C4-2B (cell line): ENCODE measurements at regions not wholly inside any gene's neighbourhood (a gene's known extent, or its start where the extent isn't known, plus 50 kb on each side); places are given as distances from the start of the nearest gene placed in this dataset.

ENCODE experiments used
- H3K27ac ChIP-seq: fragments of 450-650 bp; 2 replicates; pipeline ENCODE4 v1.5.1; 2017
- ZFX ChIP-seq: fragments of 450-650 bp; IDR thresholded peaks from 2 replicates; pipeline ENCODE4 v1.6.1; 2017
- TF ChIP-seq, protein P1 (sequence below): fragments of 450-650 bp; conservative IDR thresholded peaks from 2 replicates; pipeline ENCODE4 v1.5.1; 2017; ENCODE audit warnings: mild to moderate bottlenecking

DNA sequence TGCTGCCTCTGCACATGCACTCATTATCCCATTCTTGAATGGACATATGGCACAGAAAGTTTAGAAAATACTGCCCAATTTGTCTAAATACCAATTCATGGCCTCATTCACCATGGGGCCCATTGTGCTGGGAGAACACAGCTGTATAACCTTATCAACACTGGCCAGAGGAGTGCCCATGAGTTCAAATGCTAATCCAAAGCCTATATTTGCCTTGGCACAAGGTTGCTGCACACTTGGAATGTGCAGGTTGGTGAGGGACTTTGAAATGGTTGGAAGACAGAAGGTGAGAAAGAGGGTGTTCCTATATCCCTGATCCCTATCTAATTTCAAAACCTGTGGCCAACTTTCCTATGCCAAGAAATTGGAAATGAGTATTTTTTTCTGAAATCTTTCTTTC lies 693.9 kb upstream of the ID2 start:
- H3K27ac ChIP-seq, result no peak overlapping the region

DNA sequence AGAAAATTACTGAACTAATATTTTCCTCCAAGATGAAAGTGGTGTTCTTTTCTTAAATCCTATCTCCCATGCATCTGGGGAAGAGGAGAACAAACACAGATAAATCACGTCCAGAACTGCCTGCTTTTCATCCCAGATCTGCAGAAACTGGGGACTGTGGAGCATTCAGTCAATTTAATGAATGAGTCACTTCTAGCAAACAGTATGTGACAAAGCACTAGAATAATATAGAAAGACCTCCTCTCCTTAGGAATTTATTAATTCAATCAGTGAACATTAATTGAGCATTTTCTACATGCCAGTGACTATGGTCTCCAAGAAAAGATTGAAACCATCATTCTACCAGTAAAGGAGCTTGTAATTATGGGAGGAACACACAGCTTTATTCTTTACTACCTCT lies 693.4 kb upstream of the ID2 start:
- no peak overlapping the region for H3K27ac ChIP-seq
- TF ChIP-seq ZFX, result no peak
- TF ChIP-seq, protein P1, sequence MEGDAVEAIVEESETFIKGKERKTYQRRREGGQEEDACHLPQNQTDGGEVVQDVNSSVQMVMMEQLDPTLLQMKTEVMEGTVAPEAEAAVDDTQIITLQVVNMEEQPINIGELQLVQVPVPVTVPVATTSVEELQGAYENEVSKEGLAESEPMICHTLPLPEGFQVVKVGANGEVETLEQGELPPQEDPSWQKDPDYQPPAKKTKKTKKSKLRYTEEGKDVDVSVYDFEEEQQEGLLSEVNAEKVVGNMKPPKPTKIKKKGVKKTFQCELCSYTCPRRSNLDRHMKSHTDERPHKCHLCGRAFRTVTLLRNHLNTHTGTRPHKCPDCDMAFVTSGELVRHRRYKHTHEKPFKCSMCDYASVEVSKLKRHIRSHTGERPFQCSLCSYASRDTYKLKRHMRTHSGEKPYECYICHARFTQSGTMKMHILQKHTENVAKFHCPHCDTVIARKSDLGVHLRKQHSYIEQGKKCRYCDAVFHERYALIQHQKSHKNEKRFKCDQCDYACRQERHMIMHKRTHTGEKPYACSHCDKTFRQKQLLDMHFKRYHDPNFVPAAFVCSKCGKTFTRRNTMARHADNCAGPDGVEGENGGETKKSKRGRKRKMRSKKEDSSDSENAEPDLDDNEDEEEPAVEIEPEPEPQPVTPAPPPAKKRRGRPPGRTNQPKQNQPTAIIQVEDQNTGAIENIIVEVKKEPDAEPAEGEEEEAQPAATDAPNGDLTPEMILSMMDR, result no peak

More for the DNA sequence above, 693.9 kb upstream of the ID2 start:
- TF ChIP-seq ZFX, result no peak
- TF ChIP-seq, protein P1, result no peak

DNA sequence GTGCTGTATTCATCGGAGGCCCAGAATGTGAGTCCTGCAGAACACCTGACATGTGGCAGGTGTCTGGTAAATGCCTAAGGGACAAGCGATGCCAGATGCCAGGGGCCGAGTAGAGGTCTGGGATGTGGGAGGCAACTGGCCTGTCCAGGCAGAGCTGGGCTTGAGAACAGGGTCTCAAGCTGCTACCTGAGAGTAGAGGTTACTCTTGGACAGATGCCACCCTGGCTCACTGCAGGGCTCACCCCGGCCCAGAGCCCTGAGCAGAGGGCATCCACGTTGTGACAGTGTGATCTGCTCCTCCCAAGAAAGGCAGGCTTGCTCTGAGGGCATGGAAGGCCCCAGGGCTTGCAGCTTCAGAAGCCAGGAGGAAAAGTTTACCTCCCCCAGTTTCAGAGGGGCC lies 692.0 kb upstream of the ID2 start:
- no peak overlapping the region for H3K27ac ChIP-seq
- no peak for TF ChIP-seq ZFX
- TF ChIP-seq, protein P1, result no peak

DNA sequence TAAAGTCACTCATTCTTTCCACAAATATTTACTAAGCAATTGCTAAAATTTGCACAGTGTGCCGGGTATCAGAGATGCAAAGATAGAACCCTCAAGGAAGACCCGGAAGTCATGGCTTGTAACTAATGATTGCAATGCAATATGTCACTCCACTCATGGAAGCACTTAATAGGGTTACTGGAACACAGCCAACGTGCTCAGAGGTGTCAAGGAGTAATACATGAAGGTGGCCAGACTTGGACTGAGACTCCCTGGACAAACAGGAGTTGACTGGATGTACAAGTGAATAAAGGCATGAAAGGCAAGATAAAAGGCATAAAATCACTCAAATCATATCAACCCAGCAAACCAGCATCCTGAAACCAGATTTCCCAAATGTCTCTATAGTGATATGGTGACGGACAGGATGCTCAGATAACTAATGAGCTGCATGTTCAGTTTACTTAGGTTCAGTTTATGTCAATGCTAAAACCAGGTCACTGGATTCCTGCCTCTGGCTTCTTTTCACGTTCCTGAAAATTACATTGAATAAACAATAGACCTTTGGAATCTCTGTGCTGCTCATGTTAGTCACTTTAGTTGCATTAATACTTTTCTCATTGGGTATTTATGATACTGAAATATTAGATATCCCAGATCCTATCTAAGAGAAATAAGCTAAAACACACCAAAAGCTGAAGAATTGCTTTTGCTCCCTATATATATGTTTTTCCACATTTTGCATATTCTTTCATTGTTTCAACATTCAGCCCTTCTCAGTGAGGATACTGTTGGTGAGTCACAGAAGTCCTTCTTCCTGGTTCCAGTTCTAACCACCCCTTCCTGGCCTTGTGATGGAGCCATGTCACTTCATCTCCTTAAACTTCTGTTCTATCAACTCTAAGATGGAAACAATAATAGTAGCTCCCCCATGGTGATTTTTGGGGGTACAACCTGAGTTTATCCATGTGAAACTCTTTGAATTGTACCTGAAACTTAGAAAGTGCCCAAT lies 688.9 kb upstream of the ID2 start:
- TF ChIP-seq ZFX, result no peak
- TF ChIP-seq, protein P1, result no peak

DNA sequence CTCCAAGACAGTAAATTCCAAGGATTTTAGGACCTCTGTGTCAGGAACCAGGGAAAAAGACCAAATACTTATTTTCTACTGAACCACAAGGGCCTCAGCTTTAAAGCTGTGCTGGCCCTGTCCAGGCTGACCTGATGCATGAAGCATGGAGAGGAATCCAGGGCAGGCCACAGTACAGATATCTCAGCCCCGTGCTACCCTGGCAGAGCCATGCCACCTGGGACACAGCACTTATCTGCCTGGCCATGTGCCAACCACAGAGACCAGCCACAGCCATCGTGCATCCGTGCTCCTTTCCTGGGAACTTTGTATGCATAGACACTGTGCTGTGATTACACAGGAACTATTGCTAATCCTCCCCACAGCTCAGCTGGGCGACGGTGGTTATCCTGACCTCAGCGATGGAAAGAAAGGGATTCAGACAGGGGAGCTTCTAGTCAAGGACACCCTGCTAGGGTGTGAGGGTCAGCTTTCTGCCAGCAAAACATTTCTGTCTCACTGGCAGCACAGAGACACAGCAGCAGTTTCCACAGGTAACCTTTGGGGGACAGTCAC lies 687.4 kb upstream of the ID2 start:
- TF ChIP-seq ZFX, result no peak
- TF ChIP-seq, protein P1, result no peak
- no peak overlapping the region for H3K27ac ChIP-seq

More for the DNA sequence above, 688.9 kb upstream of the ID2 start:
- no peak overlapping the region for H3K27ac ChIP-seq

DNA sequence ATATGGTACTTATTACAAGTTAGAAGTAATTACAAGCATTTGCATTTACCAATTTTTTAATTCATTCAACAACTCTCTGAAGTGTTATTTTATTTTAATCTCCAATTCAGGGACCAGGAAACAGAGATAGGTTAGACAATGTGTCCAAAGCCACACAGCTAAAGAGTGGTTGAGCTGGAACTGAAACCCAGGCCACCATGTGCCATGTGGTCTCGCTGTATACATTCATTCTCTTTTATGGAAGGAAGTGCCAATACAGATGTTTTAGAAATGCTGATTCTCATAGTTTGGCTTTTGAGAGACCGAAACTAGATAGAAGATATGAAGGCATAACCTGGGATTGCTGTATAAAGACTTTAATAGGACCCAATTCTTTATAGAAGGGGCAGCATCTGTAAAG lies 684.6 kb upstream of the ID2 start:
- H3K27ac ChIP-seq, result no peak overlapping the region
- TF ChIP-seq ZFX, result no peak
- TF ChIP-seq, protein P1, result no peak

DNA sequence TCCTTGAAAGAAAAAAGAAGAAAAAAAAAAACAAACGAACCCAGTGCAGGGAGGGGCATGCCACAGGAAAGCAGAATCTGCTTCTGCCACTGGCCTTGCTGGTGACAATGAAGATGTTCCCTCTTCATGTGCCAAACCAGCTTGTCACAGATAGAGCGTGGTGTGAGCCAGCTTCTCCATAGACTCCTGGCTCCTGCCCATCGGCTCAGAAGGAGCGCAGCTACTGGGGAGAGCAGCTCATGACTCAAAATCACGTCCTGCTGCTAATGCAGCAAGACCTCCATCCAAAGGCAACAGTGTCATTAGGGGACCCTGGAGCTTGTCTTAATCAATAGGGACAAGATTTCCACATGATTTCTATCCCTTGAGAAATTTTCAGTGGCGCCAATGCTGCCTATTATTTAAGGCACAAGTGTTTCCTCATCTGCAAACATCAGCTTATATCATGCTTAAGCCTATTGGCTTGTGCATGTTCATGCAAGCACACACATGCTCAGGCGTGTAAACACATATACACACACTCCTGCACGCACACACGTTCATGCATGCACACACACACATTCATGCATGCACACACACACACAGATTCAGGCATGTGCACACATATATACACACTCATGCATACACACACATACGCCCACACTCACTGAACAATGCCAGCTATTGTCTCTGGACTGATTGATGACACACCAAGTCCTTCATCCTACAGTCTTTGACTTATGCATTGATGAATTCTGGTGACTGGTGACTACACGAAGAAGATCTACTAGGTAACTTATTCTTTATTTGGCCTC lies 682.0 kb upstream of the ID2 start:
- no peak for TF ChIP-seq ZFX
- TF ChIP-seq, protein P1, result no peak
- no peak overlapping the region for H3K27ac ChIP-seq
